NCI-H128 (cell line): ENCODE measurements at regions not wholly inside any gene's neighbourhood (a gene's known extent, or its start where the extent isn't known, plus 50 kb on each side); places are given as distances from the start of the nearest gene placed in this dataset.
"Not testable (repeated sequence)": the region's sequence is repeated elsewhere in the genome, so short reads cannot be mapped to it uniquely, and the experiment has no call there.

ENCODE experiments used
- DNase-seq: peaks from one replicate; lab custom pipeline; 2025; ENCODE audit not compliant: unreplicated experiment; lab: John Stamatoyannopoulos, UW

GRCh38 chr7:54345746-54346145 is 196.4 kb upstream of the VSTM2A start:
- no peak for DNase-seq

- DNase-seq = no peak
These were observed 192.9 kb upstream of the VSTM2A start for GRCh38 chr7:54349229-54349628.

GRCh38 chr7:54354436-54354835 is 187.7 kb upstream of the VSTM2A start:
- DNase-seq = no peak

GRCh38 chr7:54355842-54356241 is 186.3 kb upstream of the VSTM2A start:
- DNase-seq = no peak

- DNase-seq = no peak
These were observed 181.9 kb upstream of the VSTM2A start for GRCh38 chr7:54360075-54360840.

GRCh38 chr7:54390565-54390964 is 151.6 kb upstream of the VSTM2A start:
- no peak for DNase-seq

- no peak for DNase-seq
These were observed 149.2 kb upstream of the VSTM2A start for GRCh38 chr7:54392935-54393334.

GRCh38 chr7:54394834-54395233 is 147.3 kb upstream of the VSTM2A start:
- no peak for DNase-seq

- DNase-seq = no peak
These were observed 144.2 kb upstream of the VSTM2A start for GRCh38 chr7:54397836-54398612.

- no peak for DNase-seq
These were observed 143.3 kb upstream of the VSTM2A start for GRCh38 chr7:54398863-54399262.

GRCh38 chr7:54409917-54410316 is 132.3 kb upstream of the VSTM2A start:
- no peak for DNase-seq

- DNase-seq = no peak
These were observed 125.5 kb upstream of the VSTM2A start for GRCh38 chr7:54416678-54417077.

GRCh38 chr7:54419209-54419608 is 123.0 kb upstream of the VSTM2A start:
- no peak for DNase-seq

GRCh38 chr7:54426406-54426805 is 115.8 kb upstream of the VSTM2A start:
- no peak for DNase-seq

- no peak for DNase-seq
These were observed 113.1 kb upstream of the VSTM2A start for GRCh38 chr7:54429111-54429510.

GRCh38 chr7:54439391-54439790 is 102.8 kb upstream of the VSTM2A start:
- DNase-seq = no peak

- not testable (repeated sequence) for DNase-seq
These were observed 98.0 kb upstream of the VSTM2A start for GRCh38 chr7:54444046-54444686.

- DNase-seq = not testable (repeated sequence)
These were observed 89.0 kb upstream of the VSTM2A start for GRCh38 chr7:54453168-54453567.

GRCh38 chr7:54454700-54455099 is 87.5 kb upstream of the VSTM2A start:
- not testable (repeated sequence) for DNase-seq

GRCh38 chr7:54465095-54465494 is 77.1 kb upstream of the VSTM2A start:
- no peak for DNase-seq

GRCh38 chr7:54469740-54470139 is 72.4 kb upstream of the VSTM2A start:
- no peak for DNase-seq

- DNase-seq = no peak
These were observed 65.6 kb upstream of the VSTM2A start for GRCh38 chr7:54476609-54477008.
